ENCODE measurements at regions not wholly inside any gene's neighbourhood (a gene's known extent, or its start where the extent isn't known, plus 50 kb on each side); places are given as distances from the start of the nearest gene placed in this dataset.

DNA sequence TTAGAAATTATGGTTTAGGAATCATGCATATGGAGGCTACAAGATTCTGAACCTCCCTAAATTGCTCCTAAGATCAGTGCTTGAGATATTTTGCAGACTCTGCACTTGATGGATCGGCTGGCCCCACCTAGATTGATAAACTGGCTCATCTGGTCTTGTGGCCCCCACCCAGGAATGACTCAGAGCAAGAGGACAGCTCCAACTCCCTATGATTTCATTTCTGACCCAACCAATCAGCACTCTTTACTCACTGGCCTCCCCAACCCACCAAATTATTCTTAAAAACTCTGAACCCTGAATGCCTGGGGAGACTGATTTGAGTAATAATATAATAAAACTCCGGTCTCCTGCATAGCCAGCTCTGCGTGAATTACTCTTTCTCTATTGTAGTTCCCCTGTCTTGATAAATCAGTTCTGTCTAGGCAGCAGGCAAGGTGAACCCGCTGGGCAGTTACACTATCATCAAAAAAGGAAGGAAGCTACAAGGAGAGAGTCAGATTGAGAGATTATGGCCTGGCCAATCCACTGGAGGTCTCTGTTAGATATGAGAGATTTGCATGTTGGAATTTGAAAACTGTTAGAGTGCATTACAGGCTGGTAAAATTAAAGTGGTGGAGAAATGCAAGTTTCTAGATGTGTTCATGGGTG is 245.8 kb downstream of the CSNK2A3 start:
- TF ChIP-seq, protein P1, sequence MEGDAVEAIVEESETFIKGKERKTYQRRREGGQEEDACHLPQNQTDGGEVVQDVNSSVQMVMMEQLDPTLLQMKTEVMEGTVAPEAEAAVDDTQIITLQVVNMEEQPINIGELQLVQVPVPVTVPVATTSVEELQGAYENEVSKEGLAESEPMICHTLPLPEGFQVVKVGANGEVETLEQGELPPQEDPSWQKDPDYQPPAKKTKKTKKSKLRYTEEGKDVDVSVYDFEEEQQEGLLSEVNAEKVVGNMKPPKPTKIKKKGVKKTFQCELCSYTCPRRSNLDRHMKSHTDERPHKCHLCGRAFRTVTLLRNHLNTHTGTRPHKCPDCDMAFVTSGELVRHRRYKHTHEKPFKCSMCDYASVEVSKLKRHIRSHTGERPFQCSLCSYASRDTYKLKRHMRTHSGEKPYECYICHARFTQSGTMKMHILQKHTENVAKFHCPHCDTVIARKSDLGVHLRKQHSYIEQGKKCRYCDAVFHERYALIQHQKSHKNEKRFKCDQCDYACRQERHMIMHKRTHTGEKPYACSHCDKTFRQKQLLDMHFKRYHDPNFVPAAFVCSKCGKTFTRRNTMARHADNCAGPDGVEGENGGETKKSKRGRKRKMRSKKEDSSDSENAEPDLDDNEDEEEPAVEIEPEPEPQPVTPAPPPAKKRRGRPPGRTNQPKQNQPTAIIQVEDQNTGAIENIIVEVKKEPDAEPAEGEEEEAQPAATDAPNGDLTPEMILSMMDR (IDR thresholded peaks at IDR 0.05; ENCODE audit: insufficient read depth, low read depth, low read length) = no peak
- TF ChIP-seq EZH2 (IDR thresholded peaks at IDR 0.05; ENCODE audit: insufficient read depth, low read length) = no peak
